GM23338 (cell line): ENCODE measurements at regions not wholly inside any gene's neighbourhood (a gene's known extent, or its start where the extent isn't known, plus 50 kb on each side); places are given as distances from the start of the nearest gene placed in this dataset.
"Not testable (repeated sequence)": the region's sequence is repeated elsewhere in the genome, so short reads cannot be mapped to it uniquely, and the experiment has no call there.

Experiments used
- CREB1 ChIP-seq: fragments of 250-450 bp; sonication (Bioruptor Pico); IDR thresholded peaks from 2 replicates; pipeline ENCODE4 v1.5.0; 2020; ENCODE audit warnings: low read depth, mild to moderate bottlenecking, moderate library complexity
- CTCF ChIP-seq, 2 experiments: fragments of 200-600 bp in 1 of 2; sonication (generic) in 1 of 2; conservative IDR thresholded peaks; 2 replicates each; pipeline versions ENCODE4 v1.5.1 to v1.6.1; 2016 to 2017; ENCODE audit warnings: antibody characterized with exemption in 2 of 2, low read depth in 2 of 2, mild to moderate bottlenecking in 2 of 2, moderate library complexity in 1 of 2
- EZH2 ChIP-seq: fragments of 200-600 bp; sonication (generic); IDR thresholded peaks from one replicate; pipeline ENCODE4 v1.8.0; 2017; ENCODE audit warnings: antibody characterized with exemption, mild to moderate bottlenecking, low read depth; ENCODE audit not compliant: unreplicated experiment
- EZH2phosphoT487 ChIP-seq: fragments of 200-600 bp; sonication (generic); IDR thresholded peaks from one replicate; pipeline ENCODE4 v1.8.1; 2018; ENCODE audit warnings: antibody characterized with exemption; ENCODE audit not compliant: unreplicated experiment
- JUNB ChIP-seq: IDR thresholded peaks from one replicate; pipeline ENCODE4 v1.6.1; 2016; ENCODE audit warnings: antibody characterized with exemption; ENCODE audit not compliant: unreplicated experiment
- POLR2AphosphoS5 ChIP-seq: IDR thresholded peaks from 2 replicates; pipeline ENCODE4 v1.6.1; 2016; ENCODE audit warnings: antibody characterized with exemption, low read depth
- REST ChIP-seq: IDR thresholded peaks from one replicate; pipeline ENCODE4 v1.6.1; 2018; ENCODE audit warnings: antibody characterized with exemption; ENCODE audit not compliant: unreplicated experiment
- ZNF114 ChIP-seq: fragments of 250-450 bp; sonication (Bioruptor Pico); IDR thresholded peaks from 2 replicates; pipeline ENCODE4 v1.5.0; 2020; ENCODE audit warnings: mild to moderate bottlenecking, moderate library complexity
- ZNF331 ChIP-seq: fragments of 250-450 bp; sonication (Bioruptor Pico); IDR thresholded peaks from 2 replicates; pipeline ENCODE4 v1.5.0; 2020; ENCODE audit warnings: low read depth, mild to moderate bottlenecking, moderate library complexity
- TF ChIP-seq, protein P1 (sequence below): IDR thresholded peaks from 2 replicates; pipeline ENCODE4 v1.6.1; 2016; ENCODE audit warnings: antibody characterized with exemption

GRCh38 chr10:87424697-87425373, 67.3 kb downstream of the NUTM2D start:
- not testable (repeated sequence) for TF ChIP-seq CTCF (conservative IDR thresholded peaks at IDR 0.05; ENCODE audit: low read depth in 2 of 2); EZH2; POLR2AphosphoS5; REST; CREB1 (CRISPR knock-in tag); EZH2phosphoT487; JUNB; ZNF331 (CRISPR knock-in tag); ZNF114
- TF ChIP-seq, protein P1, sequence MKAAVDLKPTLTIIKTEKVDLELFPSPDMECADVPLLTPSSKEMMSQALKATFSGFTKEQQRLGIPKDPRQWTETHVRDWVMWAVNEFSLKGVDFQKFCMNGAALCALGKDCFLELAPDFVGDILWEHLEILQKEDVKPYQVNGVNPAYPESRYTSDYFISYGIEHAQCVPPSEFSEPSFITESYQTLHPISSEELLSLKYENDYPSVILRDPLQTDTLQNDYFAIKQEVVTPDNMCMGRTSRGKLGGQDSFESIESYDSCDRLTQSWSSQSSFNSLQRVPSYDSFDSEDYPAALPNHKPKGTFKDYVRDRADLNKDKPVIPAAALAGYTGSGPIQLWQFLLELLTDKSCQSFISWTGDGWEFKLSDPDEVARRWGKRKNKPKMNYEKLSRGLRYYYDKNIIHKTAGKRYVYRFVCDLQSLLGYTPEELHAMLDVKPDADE = not testable (repeated sequence)
